ENCODE measurements at regions not wholly inside any gene's neighbourhood (a gene's known extent, or its start where the extent isn't known, plus 50 kb on each side); places are given as distances from the start of the nearest gene placed in this dataset.

DNA sequence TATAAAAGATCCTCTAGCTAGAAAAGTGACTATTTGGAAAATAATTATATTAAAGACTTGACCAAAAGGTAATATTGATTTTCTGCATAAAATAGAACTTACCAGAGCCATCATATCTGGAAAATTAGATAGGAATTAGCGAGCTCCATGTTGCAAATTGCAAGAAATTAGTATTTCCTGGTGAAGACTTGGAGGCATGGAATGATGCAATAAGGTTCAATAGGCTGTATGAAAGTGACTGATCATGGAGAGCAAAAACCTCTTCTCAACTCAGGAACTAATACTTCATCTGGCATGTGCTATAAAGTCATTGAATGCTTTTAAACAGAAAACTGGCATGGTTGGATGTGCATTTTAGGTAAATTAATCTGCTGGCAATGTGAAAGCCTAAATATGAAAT, 66.3 kb upstream of the UFM1 start:
- DNase-seq (ENCODE audit: low read depth) = no peak
- TF ChIP-seq, protein P1, sequence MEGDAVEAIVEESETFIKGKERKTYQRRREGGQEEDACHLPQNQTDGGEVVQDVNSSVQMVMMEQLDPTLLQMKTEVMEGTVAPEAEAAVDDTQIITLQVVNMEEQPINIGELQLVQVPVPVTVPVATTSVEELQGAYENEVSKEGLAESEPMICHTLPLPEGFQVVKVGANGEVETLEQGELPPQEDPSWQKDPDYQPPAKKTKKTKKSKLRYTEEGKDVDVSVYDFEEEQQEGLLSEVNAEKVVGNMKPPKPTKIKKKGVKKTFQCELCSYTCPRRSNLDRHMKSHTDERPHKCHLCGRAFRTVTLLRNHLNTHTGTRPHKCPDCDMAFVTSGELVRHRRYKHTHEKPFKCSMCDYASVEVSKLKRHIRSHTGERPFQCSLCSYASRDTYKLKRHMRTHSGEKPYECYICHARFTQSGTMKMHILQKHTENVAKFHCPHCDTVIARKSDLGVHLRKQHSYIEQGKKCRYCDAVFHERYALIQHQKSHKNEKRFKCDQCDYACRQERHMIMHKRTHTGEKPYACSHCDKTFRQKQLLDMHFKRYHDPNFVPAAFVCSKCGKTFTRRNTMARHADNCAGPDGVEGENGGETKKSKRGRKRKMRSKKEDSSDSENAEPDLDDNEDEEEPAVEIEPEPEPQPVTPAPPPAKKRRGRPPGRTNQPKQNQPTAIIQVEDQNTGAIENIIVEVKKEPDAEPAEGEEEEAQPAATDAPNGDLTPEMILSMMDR (IDR thresholded peaks at IDR 0.05; ENCODE audit: insufficient read depth, low read depth, low read length) = no peak
- no peak overlapping the region for H3K4me3 ChIP-seq (ENCODE audit: low read depth, low read length)

DNA sequence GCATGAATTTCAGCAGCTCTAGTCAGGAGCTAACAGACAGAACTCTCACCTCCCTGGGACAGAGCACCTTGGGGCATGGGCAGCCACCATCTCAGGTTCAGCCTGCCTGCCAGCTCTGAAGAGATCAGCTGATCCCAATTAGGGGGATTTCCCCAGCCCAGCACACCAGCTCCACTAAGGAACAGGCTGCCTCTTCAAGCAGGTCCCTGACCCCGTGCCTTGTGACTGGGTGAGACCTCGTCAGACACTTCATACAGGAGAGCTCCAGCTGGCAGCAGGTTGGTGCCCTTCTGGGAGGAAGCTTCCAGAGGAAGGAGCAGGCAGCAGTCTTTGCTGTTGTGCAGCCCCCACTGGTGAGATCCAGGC, 84.5 kb upstream of the UFM1 start:
- DNase-seq (ENCODE audit: low read depth) = no peak

DNA sequence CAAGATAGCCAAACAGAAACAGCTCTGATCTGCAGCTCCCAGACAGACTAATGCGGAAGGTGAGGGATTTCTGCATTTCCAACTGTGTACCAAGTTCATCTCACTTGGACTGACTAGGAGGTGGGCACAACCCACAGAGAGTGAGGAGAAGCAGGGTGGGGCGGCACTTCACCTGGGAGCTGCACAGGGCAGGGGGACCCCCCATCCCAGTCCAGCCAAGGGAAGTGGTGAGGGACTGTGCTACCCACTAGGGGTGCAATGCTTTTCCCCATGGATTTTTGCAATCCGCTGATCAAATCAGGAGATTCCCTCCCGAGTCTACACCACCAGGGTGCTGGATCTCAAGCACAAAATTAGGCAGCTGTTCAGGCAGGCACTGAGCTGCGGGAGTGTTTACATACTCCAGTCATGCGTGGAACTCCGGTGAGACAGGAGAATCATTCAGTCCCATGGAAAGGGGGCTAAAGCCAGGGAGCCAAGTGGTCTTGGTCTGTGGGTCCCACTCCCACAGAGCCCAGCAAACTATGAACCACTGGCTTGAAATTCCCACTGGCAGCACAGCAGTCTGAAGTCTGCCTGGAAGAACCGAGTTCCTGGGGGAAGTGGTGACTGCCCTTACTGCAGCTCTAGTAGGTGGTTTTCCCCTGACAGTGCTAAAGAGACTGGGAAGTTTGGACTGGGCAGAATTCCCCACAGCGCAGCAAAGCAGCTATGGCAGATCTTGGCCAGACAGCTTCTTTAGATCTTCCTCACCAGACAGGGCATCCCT, 85.1 kb upstream of the UFM1 start:
- DNase-seq (ENCODE audit: low read depth) = no peak
- no peak overlapping the region for H3K4me3 ChIP-seq (ENCODE audit: low read depth, low read length)
- TF ChIP-seq, protein P1 (IDR thresholded peaks at IDR 0.05; ENCODE audit: insufficient read depth, low read depth, low read length) = no peak

More for the DNA sequence above, 84.5 kb upstream of the UFM1 start:
- TF ChIP-seq, protein P1 (IDR thresholded peaks at IDR 0.05; ENCODE audit: insufficient read depth, low read depth, low read length) = no peak
- H3K4me3 ChIP-seq (ENCODE audit: low read depth, low read length) = no peak overlapping the region

DNA sequence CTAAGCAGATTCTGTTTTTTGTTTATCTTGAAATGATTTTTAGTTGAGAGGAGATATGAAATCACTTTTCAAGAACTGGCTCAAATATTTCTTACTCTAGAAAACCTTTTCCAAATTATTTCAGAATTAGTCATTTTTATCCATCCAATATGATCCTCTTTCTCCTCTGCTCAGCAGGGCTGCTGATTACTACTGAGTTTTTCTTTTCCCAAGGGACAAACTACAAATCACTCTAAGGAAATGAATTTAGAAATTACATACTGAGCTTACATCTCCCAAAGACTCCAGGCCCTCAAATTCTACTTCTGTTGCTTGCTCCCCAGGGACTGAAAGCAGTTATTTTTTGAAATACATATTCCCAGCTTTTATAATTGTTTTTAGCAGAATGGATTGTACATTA, 87.4 kb upstream of the UFM1 start:
- TF ChIP-seq, protein P1 (IDR thresholded peaks at IDR 0.05; ENCODE audit: insufficient read depth, low read depth, low read length) = no peak
- peak; percentile 10 for DNase-seq (ENCODE audit: low read depth)
- no peak overlapping the region for H3K4me3 ChIP-seq (ENCODE audit: low read depth, low read length)

DNA sequence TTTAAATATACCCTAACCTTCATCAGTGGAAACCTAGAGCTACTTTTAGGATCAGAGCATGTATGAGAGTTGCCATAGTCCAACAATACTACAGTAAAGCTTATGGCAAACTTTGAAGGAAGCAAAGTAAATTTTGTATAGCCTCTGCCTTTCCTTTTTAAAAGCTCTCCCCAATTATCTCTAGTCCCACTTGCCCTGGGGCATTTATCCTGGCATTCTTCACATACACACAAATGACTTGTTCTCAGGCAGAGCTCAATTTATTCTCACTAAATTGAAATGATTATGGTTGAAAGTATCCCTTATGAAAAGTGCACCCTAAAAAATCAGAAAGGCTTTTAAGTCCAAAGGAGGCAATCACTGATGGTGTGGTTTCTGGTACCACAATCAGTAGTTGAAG, 94.1 kb upstream of the UFM1 start:
- no peak for DNase-seq (ENCODE audit: low read depth)
- H3K4me3 ChIP-seq (ENCODE audit: low read depth, low read length) = no peak overlapping the region
- TF ChIP-seq, protein P1 (IDR thresholded peaks at IDR 0.05; ENCODE audit: insufficient read depth, low read depth, low read length) = no peak

DNA sequence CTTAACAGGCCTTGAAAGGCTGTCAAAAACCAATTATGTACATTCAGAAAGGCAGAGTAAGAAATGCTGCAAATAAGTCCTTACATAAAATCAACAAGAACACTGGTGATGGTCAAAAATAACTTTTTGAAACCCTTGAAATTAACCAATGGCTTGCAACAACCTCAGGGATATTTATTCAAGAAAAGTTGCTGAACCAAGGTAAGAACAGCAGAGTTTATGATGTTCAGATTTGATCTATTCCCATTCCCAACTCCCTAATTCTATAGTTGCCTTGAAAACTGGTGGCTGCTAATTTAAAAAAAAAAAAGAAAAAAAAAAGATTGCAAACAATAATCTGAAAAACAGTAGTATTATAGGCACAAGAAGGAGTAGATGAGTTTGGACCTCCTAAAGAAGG, 109.8 kb upstream of the UFM1 start:
- TF ChIP-seq, protein P1 (IDR thresholded peaks at IDR 0.05; ENCODE audit: insufficient read depth, low read depth, low read length) = no peak
- H3K4me3 ChIP-seq (ENCODE audit: low read depth, low read length) = no peak overlapping the region
- no peak for DNase-seq (ENCODE audit: low read depth)

DNA sequence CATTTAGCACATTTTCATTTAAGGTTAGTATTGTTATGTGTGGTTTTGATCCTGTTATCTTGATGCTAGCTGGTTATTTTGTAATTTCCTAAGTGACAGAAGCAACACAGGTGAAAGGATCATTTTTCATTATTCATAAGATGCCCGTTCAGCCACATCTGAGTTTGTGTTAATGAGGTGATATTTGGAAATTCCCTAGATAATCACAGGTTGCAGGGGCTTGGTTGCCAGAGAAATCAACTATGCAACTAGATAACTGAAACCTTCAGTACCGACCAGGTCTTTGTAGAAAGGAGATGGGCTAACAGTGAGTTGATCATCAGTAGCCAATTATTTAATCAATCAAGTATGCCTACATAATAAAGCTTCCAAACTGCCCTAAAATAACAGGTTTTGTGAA, 121.3 kb upstream of the UFM1 start:
- no peak overlapping the region for H3K4me3 ChIP-seq (ENCODE audit: low read depth, low read length)
- no peak for DNase-seq (ENCODE audit: low read depth)
- TF ChIP-seq, protein P1 (IDR thresholded peaks at IDR 0.05; ENCODE audit: insufficient read depth, low read depth, low read length) = no peak
